Mucosa of descending colon (tissue), 3 donors: ENCODE measurements at regions not wholly inside any gene's neighbourhood (a gene's known extent, or its start where the extent isn't known, plus 50 kb on each side); places are given as distances from the start of the nearest gene placed in this dataset.

Source experiments
- ATAC-seq: fragments of 200-7000 bp; cut with Tn5 transposase; one replicate; pipeline ENCODE4 v1.9.1; 2020; ENCODE audit warnings: mild to moderate bottlenecking, moderate library complexity
- DNase-seq, 3 donors: peaks; one replicate each; pipeline ENCODE4 v3.0.0-alpha.2; 2020
- H3K36me3 ChIP-seq: fragments of 200-600 bp; one replicate; pipeline ENCODE4 v1.8.0; 2021; ENCODE audit warnings: low read depth, mild to moderate bottlenecking
- H3K4me1 ChIP-seq: fragments of 200-600 bp; one replicate; pipeline ENCODE4 v1.8.0; 2021; ENCODE audit warnings: low read depth, mild to moderate bottlenecking
- H3K4me3 ChIP-seq: fragments of 200-600 bp; one replicate; pipeline ENCODE4 v1.8.0; 2021; ENCODE audit warnings: mild to moderate bottlenecking
- H3K9me3 ChIP-seq: fragments of 200-600 bp; one replicate; pipeline ENCODE4 v1.8.0; 2021; ENCODE audit warnings: mild to moderate bottlenecking
- intact Hi-C, 2 donors: fragments of 100-400 bp; cut with DNase I in 1 of 2; cut with micrococcal nuclease in 1 of 2; formaldehyde crosslinking; loops; one replicate each; pipeline versions ENCODE4 v1.11.0 to v1.11.1; 2022; cut with DNase I, micrococcal nuclease
- TF ChIP-seq, protein P1 (sequence below): fragments of 200-600 bp; IDR thresholded peaks from one replicate; pipeline ENCODE4 v1.8.0; 2022; ENCODE audit warnings: antibody characterized with exemption, mild to moderate bottlenecking
- donor health status: DM: no; HTN: no; CAD: no; lungs with moderate emphysema.
- donor health status: DM: no; HTN: no; CAD: no.
- donor health status: DM: no; HTN: yes; CAD: no.

DNA sequence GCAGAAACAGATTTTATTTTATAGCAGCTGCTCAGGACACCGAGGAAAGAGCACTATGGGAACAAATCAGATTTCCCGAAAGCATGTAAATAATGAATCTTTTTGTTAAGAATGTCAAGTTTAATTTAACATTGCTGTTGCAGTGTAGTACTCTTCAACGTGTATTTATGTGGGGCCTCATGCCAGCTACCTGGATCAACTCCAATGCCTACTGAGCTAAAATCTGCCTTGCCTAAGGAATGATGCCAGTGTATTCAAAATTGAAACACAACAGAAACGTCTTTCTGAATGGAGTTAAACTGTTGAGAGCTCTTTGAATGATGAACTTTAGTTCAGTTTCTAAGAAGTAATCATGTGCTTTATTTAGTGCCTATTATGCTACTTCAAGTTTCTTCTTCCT is 1379.8 kb upstream of the ATXN8OS start:
- H3K36me3 ChIP-seq, result no peaks in the 10 kb centered on the region
- no peak overlapping the region for H3K4me3 ChIP-seq
- intact Hi-C loops, result no loop called here
- H3K9me3 ChIP-seq, result no peaks in the 10 kb centered on the region
- no peaks in the 10 kb centered on the region for H3K4me1 ChIP-seq
- TF ChIP-seq, protein P1, sequence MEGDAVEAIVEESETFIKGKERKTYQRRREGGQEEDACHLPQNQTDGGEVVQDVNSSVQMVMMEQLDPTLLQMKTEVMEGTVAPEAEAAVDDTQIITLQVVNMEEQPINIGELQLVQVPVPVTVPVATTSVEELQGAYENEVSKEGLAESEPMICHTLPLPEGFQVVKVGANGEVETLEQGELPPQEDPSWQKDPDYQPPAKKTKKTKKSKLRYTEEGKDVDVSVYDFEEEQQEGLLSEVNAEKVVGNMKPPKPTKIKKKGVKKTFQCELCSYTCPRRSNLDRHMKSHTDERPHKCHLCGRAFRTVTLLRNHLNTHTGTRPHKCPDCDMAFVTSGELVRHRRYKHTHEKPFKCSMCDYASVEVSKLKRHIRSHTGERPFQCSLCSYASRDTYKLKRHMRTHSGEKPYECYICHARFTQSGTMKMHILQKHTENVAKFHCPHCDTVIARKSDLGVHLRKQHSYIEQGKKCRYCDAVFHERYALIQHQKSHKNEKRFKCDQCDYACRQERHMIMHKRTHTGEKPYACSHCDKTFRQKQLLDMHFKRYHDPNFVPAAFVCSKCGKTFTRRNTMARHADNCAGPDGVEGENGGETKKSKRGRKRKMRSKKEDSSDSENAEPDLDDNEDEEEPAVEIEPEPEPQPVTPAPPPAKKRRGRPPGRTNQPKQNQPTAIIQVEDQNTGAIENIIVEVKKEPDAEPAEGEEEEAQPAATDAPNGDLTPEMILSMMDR, result no peak
- ATAC-seq (no peak), DNase-seq (no peak)

DNA sequence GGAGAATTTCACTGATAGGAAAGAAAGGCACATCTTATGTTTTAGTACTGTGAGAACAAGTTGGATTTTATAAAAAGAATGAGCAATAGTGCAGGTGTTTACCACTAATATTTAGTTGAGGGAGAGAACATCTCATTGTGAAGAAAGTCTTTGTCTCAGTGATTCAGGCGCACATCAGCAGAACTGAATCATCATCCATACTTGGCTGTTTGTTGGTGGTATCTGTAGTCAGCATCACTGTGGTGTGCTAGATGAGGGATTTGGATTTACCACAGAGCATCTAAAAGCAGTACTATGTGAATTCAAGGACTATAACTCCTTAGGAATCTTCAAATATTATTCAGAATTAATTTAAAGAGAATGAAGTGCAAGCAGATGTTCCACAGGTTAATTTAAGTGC is 1380.5 kb upstream of the ATXN8OS start:
- Histone ChIP-seq H3K36me3 (no peaks in the 10 kb centered on the region), H3K4me1 (no peaks in the 10 kb centered on the region), H3K4me3 (no peak overlapping the region), H3K9me3 (no peaks in the 10 kb centered on the region)
- intact Hi-C loops, result no loop called here
- ATAC-seq (no peak), DNase-seq (no peak)
- TF ChIP-seq, protein P1, result no peak

DNA sequence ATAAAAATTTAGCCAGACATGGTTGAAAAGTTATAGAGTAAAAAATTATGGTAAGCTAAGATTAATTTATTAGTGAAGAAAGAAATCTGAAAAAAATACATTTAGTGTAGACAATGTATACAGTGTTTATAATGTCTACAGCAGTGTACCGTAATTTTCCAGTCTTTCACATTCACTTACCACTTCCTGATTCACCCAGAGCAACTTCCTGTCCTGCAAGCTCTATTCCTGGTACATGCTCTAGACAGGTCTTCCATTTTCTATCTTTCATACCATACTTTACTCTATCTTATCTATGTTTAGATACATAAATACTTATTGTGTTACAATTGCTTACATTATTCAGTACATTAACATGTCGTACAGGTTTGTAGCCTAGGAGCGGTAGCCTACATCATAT is 1387.8 kb upstream of the ATXN8OS start:
- Histone ChIP-seq H3K4me1 (no peaks in the 10 kb centered on the region), H3K9me3 (no peaks in the 10 kb centered on the region), H3K4me3 (no peak overlapping the region), H3K36me3 (no peaks in the 10 kb centered on the region)
- ATAC-seq (no peak), DNase-seq (no peak)
- TF ChIP-seq, protein P1, result no peak
- intact Hi-C loops, result no loop called here

DNA sequence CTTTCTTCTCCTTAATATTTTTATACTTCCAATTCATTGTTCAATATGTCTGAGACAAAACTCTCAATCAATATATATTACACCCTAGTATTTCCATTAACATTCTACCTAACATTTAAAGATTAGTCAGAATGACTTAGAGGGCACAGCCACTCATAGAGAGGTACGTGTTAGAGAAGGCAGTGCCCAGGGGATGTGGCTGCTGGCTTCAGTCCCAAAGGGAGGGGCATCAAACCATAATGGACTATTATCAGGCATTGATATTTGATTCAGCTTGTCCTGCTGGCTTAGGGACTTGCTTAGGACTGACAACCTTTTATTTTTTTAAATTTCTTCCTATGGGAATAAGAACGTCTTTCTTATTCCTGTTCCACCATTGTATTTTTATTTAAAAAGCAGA is 1392.0 kb upstream of the ATXN8OS start:
- TF ChIP-seq, protein P1, result no peak
- intact Hi-C loops, result no loop called here

DNA sequence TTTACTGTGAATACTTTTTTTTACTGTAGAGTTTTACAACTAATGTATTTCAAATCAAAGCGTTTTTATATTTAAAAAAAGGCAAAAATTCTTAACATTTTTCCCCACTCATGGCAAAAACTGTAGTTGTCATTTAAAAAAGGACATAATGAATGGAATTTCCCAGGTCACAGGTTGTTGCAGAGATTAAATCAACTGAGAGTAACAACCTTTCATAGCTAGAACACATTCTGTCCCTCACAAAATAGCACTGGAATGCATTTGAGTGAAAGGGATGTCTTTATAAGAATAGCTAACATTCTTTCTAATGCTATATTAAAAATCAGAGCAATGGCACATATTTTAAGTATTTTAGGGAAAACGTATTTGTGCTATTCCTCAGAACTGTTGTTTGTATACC is 1393.3 kb upstream of the ATXN8OS start:
- no peak for DNase-seq
- intact Hi-C loops, result no loop called here
- Histone ChIP-seq H3K9me3 (no peaks in the 10 kb centered on the region), H3K4me1 (no peaks in the 10 kb centered on the region), H3K36me3 (no peaks in the 10 kb centered on the region), H3K4me3 (no peak overlapping the region)
- TF ChIP-seq, protein P1, result no peak
- no peak for ATAC-seq

More for the DNA sequence above, 1392.0 kb upstream of the ATXN8OS start:
- H3K9me3 ChIP-seq, result no peaks in the 10 kb centered on the region
- H3K4me3 ChIP-seq, result no peak overlapping the region
- no peaks in the 10 kb centered on the region for H3K36me3 ChIP-seq
- ATAC-seq (no peak), DNase-seq (no peak)
- no peaks in the 10 kb centered on the region for H3K4me1 ChIP-seq

DNA sequence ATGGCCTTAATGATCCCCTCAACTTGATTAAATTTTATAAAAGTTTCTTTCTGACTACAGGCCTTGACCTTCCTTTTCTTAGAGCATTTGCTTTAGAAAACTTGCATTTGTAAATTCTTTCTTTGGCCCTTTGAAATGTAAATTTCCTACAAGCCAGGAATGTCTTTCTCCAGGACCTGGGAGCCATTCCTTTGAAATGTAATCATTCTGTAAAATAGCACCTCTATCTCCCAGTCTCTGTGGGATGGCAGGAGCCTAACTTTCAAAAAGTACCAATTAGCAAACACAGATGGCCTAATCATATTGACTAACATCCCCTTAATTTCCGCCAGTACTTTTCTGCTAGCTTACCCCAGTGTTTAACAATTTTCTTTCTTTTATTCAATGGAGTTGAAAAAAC is 1394.2 kb upstream of the ATXN8OS start:
- Histone ChIP-seq H3K4me1 (no peaks in the 10 kb centered on the region), H3K9me3 (no peaks in the 10 kb centered on the region), H3K36me3 (no peaks in the 10 kb centered on the region), H3K4me3 (no peak overlapping the region)
- DNase-seq (no peak), ATAC-seq (no peak)
- intact Hi-C loops, result no loop called here
- TF ChIP-seq, protein P1, result no peak
